22Rv1 (cell line): ENCODE measurements at regions not wholly inside any gene's neighbourhood (a gene's known extent, or its start where the extent isn't known, plus 50 kb on each side); places are given as distances from the start of the nearest gene placed in this dataset.

ENCODE experiments used
- H3K27ac ChIP-seq: fragments of 450-650 bp; 2 replicates; pipeline ENCODE4 v1.5.1; 2017
- ZFX ChIP-seq: fragments of 450-650 bp; IDR thresholded peaks from 2 replicates; pipeline ENCODE4 v1.6.1; 2017; ENCODE audit warnings: antibody characterized with exemption, borderline replicate concordance
- TF ChIP-seq, protein P1 (sequence below): fragments of 450-650 bp; IDR thresholded peaks from 2 replicates; pipeline ENCODE4 v1.5.1; 2017; ENCODE audit warnings: mild to moderate bottlenecking

DNA sequence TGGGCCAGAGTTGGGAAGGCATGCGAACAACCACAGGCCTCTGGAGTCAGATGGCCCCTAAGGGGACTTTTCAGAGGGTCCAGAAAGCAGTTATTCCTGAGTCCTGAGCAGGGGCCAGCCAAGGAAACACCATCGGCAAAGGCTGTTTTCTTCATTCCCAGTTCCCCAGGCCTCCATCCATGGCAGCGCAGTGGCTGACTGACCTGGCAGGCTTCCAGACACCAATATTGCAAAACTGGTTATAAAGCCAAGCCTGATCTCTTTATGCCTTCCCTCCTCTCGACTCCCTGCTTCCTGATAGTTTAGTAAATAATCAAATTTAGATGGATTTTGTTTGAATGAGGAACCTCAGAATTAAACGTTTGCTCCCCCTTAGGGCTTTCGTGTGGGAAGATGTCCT, 133.4 kb upstream of the ITGA6 start:
- TF ChIP-seq, protein P1, sequence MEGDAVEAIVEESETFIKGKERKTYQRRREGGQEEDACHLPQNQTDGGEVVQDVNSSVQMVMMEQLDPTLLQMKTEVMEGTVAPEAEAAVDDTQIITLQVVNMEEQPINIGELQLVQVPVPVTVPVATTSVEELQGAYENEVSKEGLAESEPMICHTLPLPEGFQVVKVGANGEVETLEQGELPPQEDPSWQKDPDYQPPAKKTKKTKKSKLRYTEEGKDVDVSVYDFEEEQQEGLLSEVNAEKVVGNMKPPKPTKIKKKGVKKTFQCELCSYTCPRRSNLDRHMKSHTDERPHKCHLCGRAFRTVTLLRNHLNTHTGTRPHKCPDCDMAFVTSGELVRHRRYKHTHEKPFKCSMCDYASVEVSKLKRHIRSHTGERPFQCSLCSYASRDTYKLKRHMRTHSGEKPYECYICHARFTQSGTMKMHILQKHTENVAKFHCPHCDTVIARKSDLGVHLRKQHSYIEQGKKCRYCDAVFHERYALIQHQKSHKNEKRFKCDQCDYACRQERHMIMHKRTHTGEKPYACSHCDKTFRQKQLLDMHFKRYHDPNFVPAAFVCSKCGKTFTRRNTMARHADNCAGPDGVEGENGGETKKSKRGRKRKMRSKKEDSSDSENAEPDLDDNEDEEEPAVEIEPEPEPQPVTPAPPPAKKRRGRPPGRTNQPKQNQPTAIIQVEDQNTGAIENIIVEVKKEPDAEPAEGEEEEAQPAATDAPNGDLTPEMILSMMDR: no peak
- TF ChIP-seq ZFX: no peak
- no peak overlapping the region for H3K27ac ChIP-seq

DNA sequence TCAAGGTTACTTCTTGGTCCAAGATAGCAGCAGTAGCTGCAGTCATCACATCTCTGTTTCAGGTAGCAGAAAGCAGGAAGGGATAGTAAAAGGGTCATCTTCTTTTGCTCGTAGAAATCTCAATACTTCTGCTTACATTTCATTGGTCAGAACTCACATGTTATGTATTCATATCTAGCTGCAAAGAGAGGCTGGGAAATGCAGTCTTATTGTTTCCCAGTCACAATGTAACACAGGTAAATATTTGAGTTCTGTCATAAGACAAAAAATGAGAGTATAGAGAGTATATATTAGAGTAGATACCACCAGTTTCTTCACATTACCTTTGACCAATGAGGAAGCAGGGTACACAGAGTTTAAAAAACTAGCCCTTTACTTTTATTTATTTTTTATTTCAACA, 132.4 kb upstream of the ITGA6 start:
- no peak overlapping the region for H3K27ac ChIP-seq
- TF ChIP-seq ZFX: no peak
- TF ChIP-seq, protein P1: no peak

DNA sequence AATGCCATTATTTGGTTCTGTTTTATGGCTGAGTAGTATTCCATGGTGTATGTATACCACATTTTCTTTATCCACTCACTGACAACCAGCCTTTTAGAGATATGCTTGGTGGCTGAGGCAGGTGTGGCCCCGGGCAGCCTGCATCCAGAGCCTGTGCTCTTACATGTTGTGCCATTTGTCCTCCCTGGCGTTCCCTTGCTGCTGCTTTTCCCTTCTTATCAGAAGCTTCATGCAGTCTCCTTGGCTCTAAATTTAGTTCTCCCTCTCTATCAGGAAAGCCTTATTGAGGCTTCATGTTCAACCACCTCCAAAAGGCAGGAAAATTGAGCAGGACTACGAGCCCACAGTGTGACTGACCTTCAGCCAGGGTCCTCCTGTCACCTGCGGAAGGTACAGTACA, 131.7 kb upstream of the ITGA6 start:
- no peak for TF ChIP-seq ZFX
- TF ChIP-seq, protein P1: no peak
- H3K27ac ChIP-seq: no peak overlapping the region

DNA sequence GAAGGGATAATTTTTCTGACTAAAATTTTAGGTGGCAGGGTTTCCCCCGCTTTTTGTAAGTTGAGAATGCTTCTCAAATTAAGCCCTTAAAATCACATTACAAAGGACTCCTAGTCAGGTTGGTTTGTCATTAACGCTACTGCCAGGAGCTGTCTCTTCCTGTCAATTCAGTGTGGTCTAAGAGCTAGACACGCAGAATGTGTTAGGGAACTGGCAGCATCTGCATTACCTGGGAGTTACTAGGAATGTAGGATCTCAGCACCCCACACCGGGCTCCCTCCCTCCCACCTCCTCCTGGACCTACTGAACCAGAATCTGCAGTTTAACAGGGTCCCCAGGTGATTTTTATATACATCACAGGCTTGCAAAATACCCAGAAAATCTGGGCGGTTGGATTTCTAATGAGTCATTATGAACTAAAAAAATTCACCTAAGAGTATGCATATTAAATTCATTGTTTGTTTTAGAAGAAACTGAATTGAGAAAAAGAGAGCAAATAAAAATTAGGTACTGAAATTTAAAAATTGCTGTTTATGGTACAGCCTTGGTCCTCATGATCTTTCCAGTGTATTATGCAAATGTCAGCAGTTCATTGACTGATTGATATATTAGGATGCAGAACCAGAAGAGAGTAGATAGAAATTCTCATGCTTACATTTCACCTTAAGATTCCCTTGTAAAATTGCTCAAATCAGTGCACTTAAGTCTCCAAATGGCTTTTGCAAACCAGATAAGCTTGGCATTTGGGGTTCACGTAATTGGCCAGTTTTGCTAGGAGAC, 130.9 kb upstream of the ITGA6 start:
- no peak for TF ChIP-seq ZFX
- TF ChIP-seq, protein P1: no peak

DNA sequence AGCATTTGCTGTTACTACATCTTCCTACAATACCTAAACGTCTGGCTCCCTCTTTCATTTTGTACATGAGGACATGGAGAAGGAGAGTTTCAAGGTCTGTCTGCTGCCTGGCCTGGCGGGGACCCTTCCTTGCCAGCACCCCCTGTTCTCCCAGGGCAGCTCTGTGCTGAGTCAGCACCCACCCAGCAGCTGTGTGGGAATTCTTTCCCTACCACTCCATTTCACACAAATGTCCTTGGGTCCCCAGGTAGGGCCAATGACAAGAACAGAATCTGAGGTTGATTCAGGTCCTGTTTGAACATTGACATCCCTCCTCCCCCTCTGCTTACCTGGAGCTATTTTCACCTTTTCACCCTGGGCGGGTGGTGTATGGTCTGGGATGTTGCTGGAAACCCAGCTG, 129.9 kb upstream of the ITGA6 start:
- H3K27ac ChIP-seq: no peak overlapping the region
- TF ChIP-seq, protein P1: no peak
- TF ChIP-seq ZFX: no peak

More for the DNA sequence above, 130.9 kb upstream of the ITGA6 start:
- H3K27ac ChIP-seq: no peak overlapping the region

DNA sequence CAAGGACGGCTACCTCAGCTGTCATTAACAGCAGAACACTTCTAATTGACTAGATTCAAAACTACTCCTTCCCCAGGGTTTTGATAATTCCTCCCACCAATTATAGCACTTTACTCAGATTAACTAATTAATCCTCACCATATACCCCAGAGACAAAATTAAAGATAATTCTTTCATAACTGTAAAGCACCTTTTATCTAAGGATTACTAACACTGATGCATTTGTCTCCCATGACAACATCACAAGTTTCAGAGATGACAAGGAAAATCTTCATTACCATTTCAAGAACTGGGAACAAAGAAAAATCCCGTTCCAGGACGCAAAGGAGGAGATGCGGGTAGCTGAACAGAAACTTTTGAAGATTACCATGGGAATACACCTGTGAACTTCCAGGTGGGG, 129.4 kb upstream of the ITGA6 start:
- TF ChIP-seq, protein P1: no peak
- TF ChIP-seq ZFX: no peak
- H3K27ac ChIP-seq: no peak overlapping the region

DNA sequence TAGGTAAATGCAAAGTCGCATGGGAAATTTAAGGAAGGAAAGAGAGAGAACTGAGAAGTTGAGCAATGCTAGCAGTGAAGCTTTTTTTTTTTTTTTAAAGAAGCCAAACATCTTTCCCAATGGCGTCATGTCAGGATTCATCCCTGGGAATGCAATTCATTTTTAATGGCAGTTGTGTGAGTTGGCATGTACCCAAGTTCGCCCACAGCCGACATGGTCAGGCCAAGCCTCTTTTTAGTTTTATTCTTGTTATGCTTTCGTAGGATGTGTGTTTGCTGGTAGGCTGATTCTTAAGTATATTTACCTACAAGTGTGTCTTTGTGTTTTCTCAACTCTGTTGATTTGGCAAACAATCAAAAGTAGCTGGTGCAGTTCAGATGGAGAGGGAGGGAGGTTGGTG, 127.6 kb upstream of the ITGA6 start:
- no peak overlapping the region for H3K27ac ChIP-seq
- no peak for TF ChIP-seq ZFX
- TF ChIP-seq, protein P1: no peak
